Gastrocnemius medialis (tissue), 4 donors: ENCODE measurements at regions not wholly inside any gene's neighbourhood (a gene's known extent, or its start where the extent isn't known, plus 50 kb on each side); places are given as distances from the start of the nearest gene placed in this dataset.

Source experiments
- CTCF ChIP-seq, 5 experiments: fragments of 450-650 bp in 3 of 5; fragments of 200-600 bp in 2 of 5; sonication (generic) in 2 of 5; IDR thresholded peaks in 4 of 5; conservative IDR thresholded peaks in 1 of 5; 1 replicate in 4 of 5; 2 replicates in 1 of 5; pipeline ENCODE4 v1.5.1; 2016 to 2019; ENCODE audit warnings: antibody characterized with exemption in 5 of 5, mild to moderate bottlenecking in 3 of 5, moderate library complexity in 3 of 5
- POLR2A ChIP-seq, 2 donors: fragments of 450-650 bp; IDR thresholded peaks; one replicate each; pipeline ENCODE4 v1.6.1; 2017; ENCODE audit warnings: antibody characterized with exemption in 2 of 2, mild to moderate bottlenecking in 2 of 2, moderate library complexity in 2 of 2

GRCh38 chr13:50761406-50761805, 82.1 kb downstream of the DLEU7 start:
- no peak for TF ChIP-seq POLR2A (IDR thresholded peaks at IDR 0.05)
- TF ChIP-seq CTCF (IDR thresholded peaks at IDR 0.05 in 4 of 5, conservative IDR thresholded peaks at IDR 0.05 in 1 of 5) = no peak
